ENCODE measurements at regions not wholly inside any gene's neighbourhood (a gene's known extent, or its start where the extent isn't known, plus 50 kb on each side); places are given as distances from the start of the nearest gene placed in this dataset.

DNA sequence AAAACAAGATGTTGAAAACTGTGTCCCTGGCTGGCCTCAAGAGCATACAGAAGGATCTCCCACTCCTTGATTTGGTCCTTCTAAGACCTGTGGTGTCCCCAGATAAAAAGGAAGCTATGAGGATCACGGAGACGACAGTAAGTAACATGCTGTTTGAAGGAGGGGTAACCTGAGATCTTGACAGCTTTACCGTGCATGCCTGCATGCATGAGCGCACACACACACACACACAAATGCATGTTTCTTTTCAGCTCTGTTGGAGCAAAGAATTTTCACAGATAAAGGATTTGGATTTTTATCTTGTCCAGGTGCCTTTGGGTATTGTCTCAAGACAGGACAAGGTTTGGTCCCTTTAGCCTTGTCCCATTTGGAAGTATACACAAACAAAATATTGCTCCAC is 411.6 kb upstream of the CCDC196 start:
- no peak overlapping the region for H3K4me3 ChIP-seq (ENCODE audit: low read length)
- peaks cover 3% of the 10 kb centered on the region for H3K4me1 ChIP-seq (ENCODE audit: control insufficient read depth, insufficient read depth, low read length)
- H3K36me3 ChIP-seq (ENCODE audit: control insufficient read depth, insufficient read depth, low read length, severe bottlenecking), result no peaks in the 10 kb centered on the region
- DNase-seq (ENCODE audit: low read depth), result no peak
- no peak overlapping the region for H3K9ac ChIP-seq (ENCODE audit: low read length)
- no peaks in the 10 kb centered on the region for H3K9me3 ChIP-seq (ENCODE audit: control insufficient read depth, low read length)
- H3K27me3 ChIP-seq (replicated peaks; ENCODE audit: control insufficient read depth, insufficient read depth, low read length), result no peaks in the 10 kb centered on the region

DNA sequence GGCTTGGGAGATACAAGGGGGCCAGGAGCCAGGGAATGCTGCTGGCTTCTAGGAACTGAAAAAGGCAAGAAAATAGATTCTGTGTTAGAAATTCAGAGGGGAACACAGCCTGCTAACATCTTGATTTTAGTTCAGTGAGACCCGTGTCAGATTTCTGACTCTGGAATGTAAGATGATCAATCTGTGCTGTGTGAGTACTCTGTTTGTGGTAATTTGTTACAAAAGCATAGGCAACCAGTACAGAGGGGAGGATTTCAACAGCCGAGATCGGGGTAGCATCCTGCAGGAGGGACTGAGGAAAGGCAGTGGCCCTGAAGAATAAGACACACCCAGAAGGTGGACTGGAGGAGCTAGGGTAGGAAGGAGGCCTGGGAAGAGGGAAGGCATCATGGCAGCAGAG is 410.0 kb upstream of the CCDC196 start:
- no peak for DNase-seq (ENCODE audit: low read depth)
- no peaks in the 10 kb centered on the region for H3K27me3 ChIP-seq (replicated peaks; ENCODE audit: control insufficient read depth, insufficient read depth, low read length)
- peaks cover 3% of the 10 kb centered on the region for H3K4me1 ChIP-seq (ENCODE audit: control insufficient read depth, insufficient read depth, low read length)
- H3K36me3 ChIP-seq (ENCODE audit: control insufficient read depth, insufficient read depth, low read length, severe bottlenecking), result no peaks in the 10 kb centered on the region
- no peak overlapping the region for H3K9ac ChIP-seq (ENCODE audit: low read length)
- no peaks in the 10 kb centered on the region for H3K9me3 ChIP-seq (ENCODE audit: control insufficient read depth, low read length)
- H3K4me3 ChIP-seq (ENCODE audit: low read length), result no peak overlapping the region

DNA sequence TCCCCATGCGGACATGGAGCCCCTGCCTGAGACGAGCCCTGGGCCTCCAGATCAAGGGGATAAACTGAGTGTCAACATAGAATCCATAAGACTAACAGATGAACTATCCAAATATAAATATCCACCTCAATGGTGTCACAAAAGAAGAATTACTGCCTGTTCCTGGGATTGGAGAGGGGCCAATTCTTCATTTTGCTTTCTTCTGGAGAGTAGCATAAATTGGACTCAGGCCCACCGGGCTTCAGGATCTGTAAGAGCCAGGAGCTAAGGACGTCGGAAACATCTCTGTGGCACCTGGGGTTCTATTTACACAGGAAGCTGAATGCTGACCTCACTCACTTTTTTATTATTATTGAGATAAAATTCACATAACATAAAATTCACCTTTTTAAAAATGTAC is 408.2 kb upstream of the CCDC196 start:
- no peak for DNase-seq (ENCODE audit: low read depth)
- H3K9ac ChIP-seq (ENCODE audit: low read length), result no peak overlapping the region
- H3K4me1 ChIP-seq (ENCODE audit: control insufficient read depth, insufficient read depth, low read length), result peaks cover 3% of the 10 kb centered on the region
- H3K9me3 ChIP-seq (ENCODE audit: control insufficient read depth, low read length), result no peaks in the 10 kb centered on the region
- H3K4me3 ChIP-seq (ENCODE audit: low read length), result no peak overlapping the region
- H3K27me3 ChIP-seq (replicated peaks; ENCODE audit: control insufficient read depth, insufficient read depth, low read length), result no peaks in the 10 kb centered on the region
- H3K36me3 ChIP-seq (ENCODE audit: control insufficient read depth, insufficient read depth, low read length, severe bottlenecking), result no peaks in the 10 kb centered on the region

DNA sequence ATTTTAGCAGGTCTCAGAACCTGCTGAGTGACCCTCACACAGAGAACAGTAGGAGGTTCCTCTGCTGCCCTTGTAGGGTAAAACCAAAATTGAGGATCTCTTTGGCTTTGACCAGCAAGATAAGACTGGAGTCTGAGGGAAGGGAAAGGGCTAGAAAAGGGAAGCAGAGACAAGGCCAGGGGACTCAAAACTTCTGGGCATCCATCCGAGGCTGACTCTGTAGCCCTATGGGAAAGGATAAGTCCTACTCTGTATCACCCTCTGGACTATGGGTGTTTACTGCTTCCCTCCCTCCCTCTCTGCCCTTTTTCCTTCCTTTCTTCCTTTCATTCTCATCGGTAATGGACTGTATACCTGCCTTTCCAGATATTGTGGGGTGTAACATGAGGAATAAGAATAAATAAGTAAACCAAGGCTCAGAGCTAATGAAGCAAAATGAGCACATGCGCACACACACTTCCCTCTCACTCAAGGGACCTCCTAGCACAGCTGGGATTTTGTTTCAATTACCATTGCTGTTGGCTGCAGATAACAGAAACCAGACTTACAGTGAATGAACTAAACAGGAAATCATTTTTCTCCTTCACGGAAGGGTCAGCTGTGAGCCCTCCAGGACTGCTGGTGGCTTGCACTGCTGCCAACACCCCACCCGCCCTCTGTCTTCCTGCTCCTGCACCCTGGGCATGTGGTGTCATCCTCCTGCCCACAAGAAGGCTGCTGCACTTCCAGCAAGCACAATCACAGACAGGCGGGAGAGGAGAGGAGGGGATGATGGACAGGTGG is 404.4 kb upstream of the CCDC196 start:
- no peaks in the 10 kb centered on the region for H3K27me3 ChIP-seq (replicated peaks; ENCODE audit: control insufficient read depth, insufficient read depth, low read length)
- no peak overlapping the region for H3K9ac ChIP-seq (ENCODE audit: low read length)
- no peak overlapping the region for H3K4me3 ChIP-seq (ENCODE audit: low read length)
- H3K9me3 ChIP-seq (ENCODE audit: control insufficient read depth, low read length), result no peaks in the 10 kb centered on the region
- H3K4me1 ChIP-seq (ENCODE audit: control insufficient read depth, insufficient read depth, low read length), result peaks cover 3% of the 10 kb centered on the region
- H3K36me3 ChIP-seq (ENCODE audit: control insufficient read depth, insufficient read depth, low read length, severe bottlenecking), result no peaks in the 10 kb centered on the region
- no peak for DNase-seq (ENCODE audit: low read depth)

DNA sequence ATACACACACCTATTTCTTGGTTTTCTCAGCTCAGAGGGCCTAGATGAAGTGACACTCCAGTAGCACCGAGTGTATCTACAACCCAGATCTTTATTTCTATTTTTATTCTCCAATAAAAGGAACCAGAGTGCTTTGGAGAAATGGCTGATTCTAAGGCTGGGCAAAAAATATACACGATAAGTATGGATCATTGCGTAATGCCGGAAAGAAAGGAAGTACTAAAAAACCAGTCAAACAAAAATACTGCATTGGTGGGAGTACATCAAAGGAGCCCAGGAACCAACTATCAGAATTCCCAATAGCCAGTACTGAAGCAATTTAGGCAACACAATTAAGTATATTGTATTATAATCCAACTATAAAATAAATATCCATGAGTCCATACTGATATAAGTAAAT is 400.9 kb upstream of the CCDC196 start:
- Histone ChIP-seq H3K9me3 (ENCODE audit: control insufficient read depth, low read length) (no peaks in the 10 kb centered on the region), H3K4me3 (ENCODE audit: low read length) (no peak overlapping the region), H3K9ac (ENCODE audit: low read length) (no peak overlapping the region), H3K4me1 (ENCODE audit: control insufficient read depth, insufficient read depth, low read length) (peaks cover 11% of the 10 kb centered on the region), H3K27me3 (replicated peaks; ENCODE audit: control insufficient read depth, insufficient read depth, low read length) (no peaks in the 10 kb centered on the region), H3K36me3 (ENCODE audit: control insufficient read depth, insufficient read depth, low read length, severe bottlenecking) (no peaks in the 10 kb centered on the region)
- DNase-seq (ENCODE audit: low read depth), result no peak

DNA sequence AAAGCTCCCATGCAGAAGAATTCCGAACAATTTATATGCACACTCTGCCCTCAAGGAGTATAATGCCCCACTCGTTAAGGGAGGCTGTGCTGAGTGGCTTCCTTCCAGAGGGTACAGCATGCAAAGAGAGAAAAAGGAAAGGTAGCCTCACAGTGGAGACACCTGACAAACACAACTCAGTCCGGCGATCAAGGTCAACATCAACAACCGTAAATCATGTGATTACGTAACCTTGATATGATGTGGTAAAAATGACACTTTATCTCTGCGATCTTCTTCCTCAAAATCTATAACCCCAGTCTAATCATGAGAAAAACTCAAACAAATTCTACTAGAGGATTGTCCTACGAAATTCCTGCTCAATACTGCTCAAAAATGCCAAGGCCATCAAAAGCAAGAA is 400.5 kb upstream of the CCDC196 start:
- Histone ChIP-seq H3K36me3 (ENCODE audit: control insufficient read depth, insufficient read depth, low read length, severe bottlenecking) (no peaks in the 10 kb centered on the region), H3K9ac (ENCODE audit: low read length) (no peak overlapping the region), H3K9me3 (ENCODE audit: control insufficient read depth, low read length) (no peaks in the 10 kb centered on the region), H3K4me1 (ENCODE audit: control insufficient read depth, insufficient read depth, low read length) (peaks cover 11% of the 10 kb centered on the region), H3K27me3 (replicated peaks; ENCODE audit: control insufficient read depth, insufficient read depth, low read length) (no peaks in the 10 kb centered on the region), H3K4me3 (ENCODE audit: low read length) (no peak overlapping the region)
- DNase-seq (ENCODE audit: low read depth), result no peak

DNA sequence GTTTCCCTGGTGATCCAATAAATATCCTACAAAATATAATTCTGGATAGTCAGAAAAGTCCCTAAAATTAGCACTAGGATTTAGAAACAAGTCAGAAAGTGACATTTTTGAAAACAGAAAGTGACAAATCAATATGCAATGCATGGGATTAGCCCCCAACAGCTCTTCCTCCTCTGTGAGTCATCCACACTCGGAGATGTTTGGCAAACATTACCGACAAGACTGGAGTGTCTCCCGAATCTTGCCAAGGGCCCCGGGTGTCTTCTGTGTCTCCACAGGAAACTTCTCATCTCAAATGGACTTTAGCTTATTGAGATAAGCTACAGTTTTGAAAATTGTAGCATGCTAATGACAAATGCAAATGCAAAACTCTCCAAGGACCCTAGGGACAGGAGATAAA is 398.9 kb upstream of the CCDC196 start:
- DNase-seq (ENCODE audit: low read depth), result peak; percentile 39
- no peaks in the 10 kb centered on the region for H3K9me3 ChIP-seq (ENCODE audit: control insufficient read depth, low read length)
- H3K9ac ChIP-seq (ENCODE audit: low read length), result no peak overlapping the region
- H3K4me1 ChIP-seq (ENCODE audit: control insufficient read depth, insufficient read depth, low read length), result peaks cover 11% of the 10 kb centered on the region
- H3K4me3 ChIP-seq (ENCODE audit: low read length), result no peak overlapping the region
- no peaks in the 10 kb centered on the region for H3K36me3 ChIP-seq (ENCODE audit: control insufficient read depth, insufficient read depth, low read length, severe bottlenecking)
- H3K27me3 ChIP-seq (replicated peaks; ENCODE audit: control insufficient read depth, insufficient read depth, low read length), result no peaks in the 10 kb centered on the region

DNA sequence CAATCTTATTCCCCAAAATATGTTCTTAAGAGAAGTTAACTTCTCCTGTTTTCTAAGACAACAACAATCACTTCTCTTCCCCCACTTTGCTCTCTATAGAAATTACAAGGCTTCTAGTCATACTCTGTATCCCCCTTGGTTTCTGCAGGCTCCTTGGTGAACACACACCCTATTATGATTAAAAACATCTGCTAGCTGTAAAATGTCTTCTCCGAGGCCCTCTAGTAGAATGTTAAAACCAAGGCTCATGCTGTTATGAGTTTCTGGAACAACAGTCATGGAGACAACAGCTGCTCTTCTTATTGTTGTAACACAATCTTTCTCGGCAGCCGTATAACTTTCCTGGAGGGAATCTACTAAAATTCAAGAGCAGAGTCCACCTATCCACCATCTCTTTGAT is 397.5 kb upstream of the CCDC196 start:
- no peak overlapping the region for H3K9ac ChIP-seq (ENCODE audit: low read length)
- DNase-seq (ENCODE audit: low read depth), result peak; percentile 68

DNA sequence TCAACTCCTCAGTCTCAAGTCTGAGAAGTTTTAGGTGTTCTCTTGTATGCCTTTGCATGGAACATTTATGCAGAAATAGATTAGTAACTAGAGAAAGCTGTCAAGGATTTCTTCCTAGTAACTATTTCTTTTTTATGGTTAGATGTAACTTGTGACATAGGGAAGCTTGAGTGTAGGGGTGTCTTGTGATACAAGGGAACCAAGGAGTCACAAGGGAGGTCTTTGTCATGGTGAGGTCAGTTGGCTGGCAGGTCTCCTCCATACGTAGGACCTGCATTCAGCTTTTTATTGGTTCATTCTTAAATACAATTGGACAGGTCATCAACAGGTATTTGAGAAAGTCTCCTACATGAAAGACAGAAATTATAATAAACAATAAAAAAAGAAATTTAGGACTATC is 394.0 kb upstream of the CCDC196 start:
- DNase-seq (ENCODE audit: low read depth), result no peak
- Histone ChIP-seq H3K4me3 (ENCODE audit: low read length) (no peak overlapping the region), H3K9ac (ENCODE audit: low read length) (no peak overlapping the region), H3K27me3 (replicated peaks; ENCODE audit: control insufficient read depth, insufficient read depth, low read length) (no peaks in the 10 kb centered on the region), H3K36me3 (ENCODE audit: control insufficient read depth, insufficient read depth, low read length, severe bottlenecking) (no peaks in the 10 kb centered on the region), H3K9me3 (ENCODE audit: control insufficient read depth, low read length) (peaks cover 3% of the 10 kb centered on the region), H3K4me1 (ENCODE audit: control insufficient read depth, insufficient read depth, low read length) (peaks cover 4% of the 10 kb centered on the region)

More for the DNA sequence above, 397.5 kb upstream of the CCDC196 start:
- peaks cover 11% of the 10 kb centered on the region for H3K4me1 ChIP-seq (ENCODE audit: control insufficient read depth, insufficient read depth, low read length)
- peaks cover 3% of the 10 kb centered on the region for H3K9me3 ChIP-seq (ENCODE audit: control insufficient read depth, low read length)
- no peak overlapping the region for H3K4me3 ChIP-seq (ENCODE audit: low read length)
- no peaks in the 10 kb centered on the region for H3K36me3 ChIP-seq (ENCODE audit: control insufficient read depth, insufficient read depth, low read length, severe bottlenecking)
- no peaks in the 10 kb centered on the region for H3K27me3 ChIP-seq (replicated peaks; ENCODE audit: control insufficient read depth, insufficient read depth, low read length)

DNA sequence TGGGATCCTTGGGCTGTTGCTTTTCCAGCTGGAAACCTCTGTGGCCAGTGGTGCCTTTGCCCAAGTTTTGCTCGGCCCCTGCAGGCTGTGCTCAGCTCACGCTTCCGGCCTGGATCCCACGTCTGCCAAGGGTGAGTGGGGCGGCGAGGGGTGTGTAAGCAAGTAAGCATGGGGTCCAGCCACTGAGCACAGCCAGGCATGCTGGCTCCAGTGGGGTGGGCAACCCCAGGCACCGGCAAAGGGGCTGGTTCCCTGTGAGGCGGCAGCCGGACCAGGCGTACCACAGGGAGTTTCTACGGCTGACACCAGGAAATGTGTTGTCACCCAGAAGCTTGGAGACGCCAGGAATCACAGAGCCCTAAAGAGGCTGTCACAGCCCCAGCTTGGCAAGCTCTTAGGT is 393.4 kb upstream of the CCDC196 start:
- no peak for DNase-seq (ENCODE audit: low read depth)
- H3K9me3 ChIP-seq (ENCODE audit: control insufficient read depth, low read length), result peaks cover 3% of the 10 kb centered on the region

DNA sequence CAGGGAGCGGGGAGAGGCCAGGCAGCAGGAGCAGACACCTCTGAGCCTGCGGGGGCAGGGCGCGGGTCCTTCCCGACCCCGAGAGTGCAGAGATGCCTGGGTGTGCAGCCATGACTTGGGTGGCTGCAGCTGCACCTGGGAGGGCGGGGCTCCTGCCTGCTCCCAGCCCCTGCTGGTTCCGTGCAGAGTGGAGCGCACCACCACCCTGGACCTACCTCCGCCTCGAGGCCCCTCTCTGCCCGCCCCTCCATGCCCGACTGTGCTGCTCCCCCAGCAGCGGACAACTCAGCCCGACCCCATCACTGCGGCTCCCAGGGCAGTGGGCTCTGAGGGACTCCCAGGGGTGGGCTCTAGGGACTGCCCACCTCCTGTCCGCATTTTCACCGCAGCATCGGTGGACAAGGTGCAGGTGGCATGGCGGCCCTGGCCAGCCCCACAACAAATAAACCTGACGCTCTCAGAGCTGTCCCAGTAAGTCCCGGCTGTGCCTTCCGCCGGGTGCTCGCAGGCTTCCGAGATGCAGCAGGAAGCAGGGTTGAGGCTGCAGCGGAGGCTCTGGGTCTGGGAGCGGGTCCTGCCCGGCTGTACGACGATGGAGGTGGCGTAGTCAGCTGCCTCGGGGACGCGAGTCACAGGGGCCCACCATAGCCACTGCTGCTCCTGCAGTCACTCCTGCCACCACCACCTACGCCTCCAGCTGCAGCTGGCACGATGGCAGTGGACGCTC is 392.0 kb upstream of the CCDC196 start:
- Histone ChIP-seq H3K4me3 (ENCODE audit: low read length) (no peak overlapping the region), H3K36me3 (ENCODE audit: control insufficient read depth, insufficient read depth, low read length, severe bottlenecking) (no peaks in the 10 kb centered on the region), H3K4me1 (ENCODE audit: control insufficient read depth, insufficient read depth, low read length) (no peaks in the 10 kb centered on the region), H3K9ac (ENCODE audit: low read length) (no peak overlapping the region), H3K27me3 (replicated peaks; ENCODE audit: control insufficient read depth, insufficient read depth, low read length) (no peaks in the 10 kb centered on the region), H3K9me3 (ENCODE audit: control insufficient read depth, low read length) (peaks cover 3% of the 10 kb centered on the region)
- DNase-seq (ENCODE audit: low read depth), result no peak

More for the DNA sequence above, 393.4 kb upstream of the CCDC196 start:
- no peak overlapping the region for H3K4me3 ChIP-seq (ENCODE audit: low read length)
- H3K27me3 ChIP-seq (replicated peaks; ENCODE audit: control insufficient read depth, insufficient read depth, low read length), result no peaks in the 10 kb centered on the region
- no peak overlapping the region for H3K9ac ChIP-seq (ENCODE audit: low read length)
- no peaks in the 10 kb centered on the region for H3K36me3 ChIP-seq (ENCODE audit: control insufficient read depth, insufficient read depth, low read length, severe bottlenecking)
- H3K4me1 ChIP-seq (ENCODE audit: control insufficient read depth, insufficient read depth, low read length), result no peaks in the 10 kb centered on the region

Data from adipocyte (in vitro differentiated cells).